H9 (cell line): ENCODE measurements at regions not wholly inside any gene's neighbourhood (a gene's known extent, or its start where the extent isn't known, plus 50 kb on each side); places are given as distances from the start of the nearest gene placed in this dataset.

Experiments
- DNase-seq: peaks from one replicate; pipeline ENCODE4 v3.0.0-alpha.2; 2017
- H2AFZ ChIP-seq: one replicate; pipeline ENCODE4 v1.6.1; 2013; ENCODE audit warnings: mild to moderate bottlenecking, low read length, control low read depth, moderate library complexity
- H2AK5ac ChIP-seq: 2 replicates; pipeline ENCODE4 v1.6.1; 2013; ENCODE audit warnings: low read length, control low read depth, mixed read lengths; ENCODE audit not compliant: insufficient read length
- H2BK120ac ChIP-seq: one replicate; pipeline ENCODE4 v1.6.1; 2013; ENCODE audit warnings: low read depth, mild to moderate bottlenecking, low read length, control low read depth, inconsistent platforms; ENCODE audit not compliant: poor library complexity, severe bottlenecking
- H2BK12ac ChIP-seq: 2 replicates; pipeline ENCODE4 v1.6.1; 2013; ENCODE audit warnings: low read length, control low read depth, mixed read lengths, low read depth; ENCODE audit not compliant: insufficient read length
- H2BK15ac ChIP-seq: 2 replicates; pipeline ENCODE4 v1.6.1; 2013; ENCODE audit warnings: low read depth, low read length, control low read depth
- H2BK20ac ChIP-seq: one replicate; pipeline ENCODE4 v1.6.1; 2013; ENCODE audit warnings: low read depth, mild to moderate bottlenecking, low read length, control low read depth, inconsistent platforms; ENCODE audit not compliant: poor library complexity, severe bottlenecking
- H2BK5ac ChIP-seq: 2 replicates; pipeline ENCODE4 v1.6.1; 2013; ENCODE audit warnings: low read length, control low read depth, mixed read lengths; ENCODE audit not compliant: insufficient read length
- H3K14ac ChIP-seq: 2 replicates; pipeline ENCODE4 v1.6.1; 2013; ENCODE audit warnings: low read length, control low read depth; ENCODE audit not compliant: insufficient read depth
- H3K18ac ChIP-seq: 2 replicates; pipeline ENCODE4 v1.6.1; 2013; ENCODE audit warnings: low read depth, mild to moderate bottlenecking, mixed read lengths, low read length, control low read depth; ENCODE audit not compliant: insufficient read length
- H3K23ac ChIP-seq: 2 replicates; pipeline ENCODE4 v1.6.1; 2013; ENCODE audit warnings: low read length, control low read depth, mixed read lengths, low read depth; ENCODE audit not compliant: insufficient read length
- H3K23me2 ChIP-seq: 2 replicates; pipeline ENCODE4 v1.6.1; 2013; ENCODE audit warnings: low read depth, mild to moderate bottlenecking, mixed read lengths, low read length, control low read depth; ENCODE audit not compliant: insufficient read length, poor library complexity, severe bottlenecking
- H3K27ac ChIP-seq: 2 replicates; pipeline ENCODE4 v1.5.1; 2013; ENCODE audit warnings: low read length, control low read depth, mixed read lengths, low read depth; ENCODE audit not compliant: insufficient read length
- H3K27me3 ChIP-seq: 2 replicates; pipeline ENCODE4 v1.6.1; 2013; ENCODE audit warnings: low read length, control low read depth, inconsistent platforms; ENCODE audit not compliant: insufficient read depth
- H3K4ac ChIP-seq: 2 replicates; pipeline ENCODE4 v1.6.1; 2013; ENCODE audit warnings: low read depth, mild to moderate bottlenecking, control low read depth, inconsistent platforms, low read length, moderate library complexity
- H3K4me1 ChIP-seq: 2 replicates; pipeline ENCODE4 v1.6.1; 2013; ENCODE audit warnings: low read length, control low read depth, inconsistent platforms; ENCODE audit not compliant: insufficient read depth
- H3K4me2 ChIP-seq: 2 replicates; pipeline ENCODE4 v1.6.1; 2013; ENCODE audit warnings: low read length, control low read depth, mixed read lengths; ENCODE audit not compliant: insufficient read length, insufficient read depth
- H3K56ac ChIP-seq: 2 replicates; pipeline ENCODE4 v1.6.1; 2013; ENCODE audit warnings: low read depth, mild to moderate bottlenecking, mixed read lengths, low read length, control low read depth; ENCODE audit not compliant: insufficient read length
- H3K79me1 ChIP-seq: 2 replicates; pipeline ENCODE4 v1.6.1; 2013; ENCODE audit warnings: low read depth, mild to moderate bottlenecking, moderate library complexity, low read length, control low read depth, inconsistent platforms; ENCODE audit not compliant: insufficient read depth, poor library complexity, severe bottlenecking
- H3K79me2 ChIP-seq: 2 replicates; pipeline ENCODE4 v1.6.1; 2013; ENCODE audit warnings: low read length, control low read depth, inconsistent platforms; ENCODE audit not compliant: insufficient read depth
- H3K9ac ChIP-seq: 2 replicates; pipeline ENCODE4 v1.6.1; 2013; ENCODE audit warnings: low read length, control low read depth, mixed read lengths; ENCODE audit not compliant: insufficient read length; ENCODE audit errors: extremely low read depth
- H3K9me3 ChIP-seq: one replicate; pipeline ENCODE4 v1.6.1; 2013; ENCODE audit warnings: low read depth, low read length, inconsistent platforms; ENCODE audit not compliant: control insufficient read depth
- H3T11ph ChIP-seq: one replicate; pipeline ENCODE4 v1.6.1; 2013; ENCODE audit warnings: mild to moderate bottlenecking, low read length, control low read depth, inconsistent platforms
- H4K20me1 ChIP-seq: one replicate; pipeline ENCODE4 v1.6.1; 2013; ENCODE audit not compliant: control insufficient read depth, insufficient read length, insufficient read depth
- H4K5ac ChIP-seq: 2 replicates; pipeline ENCODE4 v1.6.1; 2013; ENCODE audit warnings: low read depth, mild to moderate bottlenecking, mixed read lengths, low read length, control low read depth; ENCODE audit not compliant: insufficient read length
- H4K8ac ChIP-seq: replicated peaks from 2 replicates; pipeline ENCODE4 v1.6.1; 2013; ENCODE audit warnings: low read length, control low read depth, mixed read lengths, low read depth; ENCODE audit not compliant: insufficient read length
- H4K91ac ChIP-seq: 2 replicates; pipeline ENCODE4 v1.6.1; 2013; ENCODE audit warnings: low read depth, mild to moderate bottlenecking, moderate library complexity, mixed read lengths, low read length, control low read depth; ENCODE audit not compliant: insufficient read length
- H3K27ac Mint-ChIP-seq, 3 experiments: 2 replicates in 2 of 3; 3 replicates in 1 of 3; pipeline ENCODE4 v1.8.0; 2020 to 2021; ENCODE audit warnings: mixed read lengths in 3 of 3, mild to moderate bottlenecking in 1 of 3, moderate library complexity in 1 of 3
- H3K27me3 Mint-ChIP-seq: 2 replicates; pipeline ENCODE4 v1.8.0; 2021; ENCODE audit warnings: low read depth, mild to moderate bottlenecking, moderate library complexity, mixed read lengths
- H3K36me3 Mint-ChIP-seq, 3 experiments: 2 replicates in 2 of 3; 3 replicates in 1 of 3; pipeline ENCODE4 v1.8.0; 2020 to 2021; ENCODE audit warnings: low read depth in 3 of 3, mixed read lengths in 3 of 3; ENCODE audit not compliant: insufficient read depth in 1 of 3
- H3K4me1 Mint-ChIP-seq, 2 experiments: 2 replicates each; pipeline ENCODE4 v1.8.0; 2020; ENCODE audit warnings: mixed read lengths in 2 of 2
- H3K4me3 Mint-ChIP-seq, 2 experiments: 2 replicates in 1 of 2; 3 replicates in 1 of 2; pipeline ENCODE4 v1.8.0; 2020 to 2021; ENCODE audit warnings: mild to moderate bottlenecking in 2 of 2, mixed read lengths in 2 of 2, moderate library complexity in 1 of 2
- H3K9me3 Mint-ChIP-seq, 2 experiments: 2 replicates in 1 of 2; 3 replicates in 1 of 2; pipeline ENCODE4 v1.8.0; 2020; ENCODE audit warnings: mild to moderate bottlenecking in 2 of 2, mixed read lengths in 2 of 2, moderate library complexity in 1 of 2
- CTCF ChIP-seq: fragments of 200-600 bp; sonication (generic); conservative IDR thresholded peaks from 3 replicates; pipeline ENCODE4 v1.8.0; 2021; ENCODE audit warnings: antibody characterized with exemption, mild to moderate bottlenecking
- WGBS: extraction: QIAGEN DNeasy Blood & Tissue Kit; methylation state at CpG from one replicate; pipeline ENCODE4 v1.1.7; 2013; ENCODE audit warnings: missing lambda C conversion rate, low lambda C conversion rate, mixed read lengths; ENCODE audit not compliant: insufficient read length; ENCODE audit errors: extremely low coverage; 5-methylcytosine and 5-hydroxymethylcytosine counted together

GRCh38 chr11:122440811-122441665, 214.5 kb upstream of the UBASH3B start:
- peak overlapping the region; percentile 93 for H3K4me2 ChIP-seq
- no peaks in the 10 kb centered on the region for H4K20me1 ChIP-seq
- H4K91ac ChIP-seq: no peak overlapping the region
- H3K4me3 Mint-ChIP-seq: peak overlapping the region in 1 of 2 experiments; percentile 61; a peak in 3 of 5 replicates
- no peak overlapping the region for H3T11ph ChIP-seq
- H3K79me2 ChIP-seq: no peaks in the 10 kb centered on the region
- H3K27ac Mint-ChIP-seq: peak overlapping the region; percentile 50 to 70 (median 69); a peak in 2 of 7 replicates
- H2BK5ac ChIP-seq: no peak overlapping the region
- H3K79me1 ChIP-seq: no peaks in the 10 kb centered on the region
- no peaks in the 10 kb centered on the region for H3K36me3 Mint-ChIP-seq
- H2BK15ac ChIP-seq: no peak overlapping the region
- H3K56ac ChIP-seq: no peak overlapping the region
- H2BK12ac ChIP-seq: no peak overlapping the region
- DNase-seq: peak; percentile 64
- peak overlapping the region; percentile 2 for H3K18ac ChIP-seq
- no peaks in the 10 kb centered on the region for H3K9me3 Mint-ChIP-seq
- H3K27me3 Mint-ChIP-seq: peaks cover 3% of the 10 kb centered on the region; the same call in 1 of the 2 replicates
- peaks cover 9% of the 10 kb centered on the region for H3K23me2 ChIP-seq
- H3K4me1 ChIP-seq: peaks cover 7% of the 10 kb centered on the region
- H2BK120ac ChIP-seq: no peak overlapping the region
- H3K14ac ChIP-seq: no peak overlapping the region
- no peak overlapping the region for H4K8ac ChIP-seq
- H3K4ac ChIP-seq: no peak overlapping the region
- H3K9me3 ChIP-seq: no peaks in the 10 kb centered on the region
- no peak overlapping the region for H3K27ac ChIP-seq
- no CpG with 5 or more reads among the region's 28 CpGs for WGBS
- H3K9ac ChIP-seq: no peak overlapping the region
- H2BK20ac ChIP-seq: no peak overlapping the region
- peaks cover 18 to 21% of the 10 kb centered on the region in 2 experiments for H3K4me1 Mint-ChIP-seq
- H2AK5ac ChIP-seq: no peak overlapping the region
- no peak for TF ChIP-seq CTCF
- no peak overlapping the region for H3K23ac ChIP-seq
- H2AFZ ChIP-seq: no peak overlapping the region
- no peaks in the 10 kb centered on the region for H3K27me3 ChIP-seq
- H4K5ac ChIP-seq: no peak overlapping the region
